DND-41 (cell line): ENCODE measurements at regions not wholly inside any gene's neighbourhood (a gene's known extent, or its start where the extent isn't known, plus 50 kb on each side); places are given as distances from the start of the nearest gene placed in this dataset.

Experiments used
- ATAC-seq: fragments of 200-7000 bp; cut with Tn5 transposase; 3 replicates; pipeline ENCODE4 v1.9.1; 2021; ENCODE audit warnings: low read depth; ENCODE audit not compliant: insufficient read depth
- DNase-seq: peaks from one replicate; pipeline ENCODE4 v3.0.0-alpha.2; 2020
- H2AFZ ChIP-seq: 2 replicates; pipeline ENCODE4 v1.6.0; 2012; ENCODE audit warnings: low read depth, low read length
- H3K27ac ChIP-seq: 2 replicates; pipeline ENCODE4 v1.5.1; 2012; ENCODE audit warnings: low read length, inconsistent platforms
- H3K27me3 ChIP-seq: fragments of 200-600 bp; sonication (generic); 2 replicates; pipeline ENCODE4 v1.6.0; 2012; ENCODE audit warnings: low read length, mild to moderate bottlenecking, inconsistent platforms; ENCODE audit not compliant: insufficient read depth, poor library complexity
- H3K36me3 ChIP-seq: 2 replicates; pipeline ENCODE4 v1.5.1; 2012; ENCODE audit warnings: low read length, inconsistent platforms; ENCODE audit not compliant: insufficient read depth
- H3K4me1 ChIP-seq: 2 replicates; pipeline ENCODE4 v1.5.1; 2012; ENCODE audit warnings: mild to moderate bottlenecking, low read length; ENCODE audit not compliant: insufficient read depth
- H3K4me2 ChIP-seq: 2 replicates; pipeline ENCODE4 v1.6.0; 2012; ENCODE audit warnings: mild to moderate bottlenecking, moderate library complexity, low read length, inconsistent platforms; ENCODE audit not compliant: insufficient read depth
- H3K4me3 ChIP-seq, 2 experiments: fragments of 200-600 bp in 1 of 2; shearing (Covaris generic) in 1 of 2; 2 replicates each; pipeline ENCODE4 v1.5.1; 2012 to 2016; ENCODE audit warnings: inconsistent platforms in 2 of 2, low read length in 2 of 2, mild to moderate bottlenecking in 2 of 2, low read depth in 1 of 2, moderate library complexity in 1 of 2
- H3K79me2 ChIP-seq: 2 replicates; pipeline ENCODE4 v1.6.0; 2012; ENCODE audit warnings: low read length, inconsistent platforms; ENCODE audit not compliant: insufficient read depth
- H3K9ac ChIP-seq: 2 replicates; pipeline ENCODE4 v1.6.0; 2012; ENCODE audit warnings: low read depth, mild to moderate bottlenecking, inconsistent platforms, low read length, moderate library complexity
- H3K9me3 ChIP-seq: 2 replicates; pipeline ENCODE4 v1.5.1; 2012; ENCODE audit warnings: low read length, moderate library complexity, mild to moderate bottlenecking, inconsistent platforms; ENCODE audit not compliant: insufficient read depth, severe bottlenecking
- H4K20me1 ChIP-seq: 2 replicates; pipeline ENCODE4 v1.6.0; 2012; ENCODE audit warnings: low read length; ENCODE audit not compliant: insufficient read depth
- EZH2 ChIP-seq: IDR thresholded peaks from 3 replicates; pipeline ENCODE4 v1.6.1; 2012; ENCODE audit warnings: borderline replicate concordance, low read depth, mild to moderate bottlenecking, moderate library complexity, low read length, inconsistent platforms; ENCODE audit not compliant: severe bottlenecking
- TF ChIP-seq, protein P1 (sequence below): IDR thresholded peaks from 2 replicates; pipeline ENCODE4 v1.5.1; 2012; ENCODE audit warnings: borderline replicate concordance, low read length, moderate library complexity, mild to moderate bottlenecking; ENCODE audit not compliant: poor library complexity, severe bottlenecking; ENCODE audit errors: extremely low read depth

DNA sequence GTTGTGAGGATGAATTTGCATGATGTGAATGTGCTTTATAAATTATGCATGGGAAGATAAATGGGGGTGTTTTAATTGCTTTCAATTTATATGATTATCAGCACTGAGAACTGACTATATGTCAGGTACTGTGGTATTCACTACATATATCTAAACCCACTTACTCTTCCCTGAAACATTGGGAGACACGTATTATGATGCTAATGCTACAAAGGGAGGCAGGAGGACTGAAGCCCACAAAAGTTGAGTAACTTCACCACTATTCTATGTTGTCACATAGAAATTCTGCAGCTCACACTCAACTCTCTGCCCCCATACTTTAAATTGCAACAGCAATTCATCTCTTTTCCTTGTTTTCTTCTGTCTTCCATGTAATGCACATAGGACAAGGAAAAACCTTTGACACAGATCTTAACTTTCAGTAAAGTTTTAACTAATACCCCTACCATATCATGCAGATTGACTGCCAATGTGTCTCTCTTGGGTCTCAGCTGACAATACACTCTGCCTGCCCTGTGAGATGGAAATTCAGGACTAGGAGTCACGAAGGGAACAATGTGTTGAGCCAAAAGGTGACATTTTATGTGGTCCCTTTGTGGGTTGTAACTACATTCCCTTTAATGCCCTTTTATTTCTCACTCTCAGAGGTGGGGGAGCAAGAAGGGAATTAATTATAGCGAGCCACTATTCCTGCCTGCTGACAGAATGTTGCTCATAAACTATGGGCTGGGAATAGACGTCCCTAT is 691.0 kb upstream of the SORCS1 start:
- peaks cover 2% of the 10 kb centered on the region for H3K9me3 ChIP-seq
- no peaks in the 10 kb centered on the region for H3K27me3 ChIP-seq
- TF ChIP-seq, protein P1, sequence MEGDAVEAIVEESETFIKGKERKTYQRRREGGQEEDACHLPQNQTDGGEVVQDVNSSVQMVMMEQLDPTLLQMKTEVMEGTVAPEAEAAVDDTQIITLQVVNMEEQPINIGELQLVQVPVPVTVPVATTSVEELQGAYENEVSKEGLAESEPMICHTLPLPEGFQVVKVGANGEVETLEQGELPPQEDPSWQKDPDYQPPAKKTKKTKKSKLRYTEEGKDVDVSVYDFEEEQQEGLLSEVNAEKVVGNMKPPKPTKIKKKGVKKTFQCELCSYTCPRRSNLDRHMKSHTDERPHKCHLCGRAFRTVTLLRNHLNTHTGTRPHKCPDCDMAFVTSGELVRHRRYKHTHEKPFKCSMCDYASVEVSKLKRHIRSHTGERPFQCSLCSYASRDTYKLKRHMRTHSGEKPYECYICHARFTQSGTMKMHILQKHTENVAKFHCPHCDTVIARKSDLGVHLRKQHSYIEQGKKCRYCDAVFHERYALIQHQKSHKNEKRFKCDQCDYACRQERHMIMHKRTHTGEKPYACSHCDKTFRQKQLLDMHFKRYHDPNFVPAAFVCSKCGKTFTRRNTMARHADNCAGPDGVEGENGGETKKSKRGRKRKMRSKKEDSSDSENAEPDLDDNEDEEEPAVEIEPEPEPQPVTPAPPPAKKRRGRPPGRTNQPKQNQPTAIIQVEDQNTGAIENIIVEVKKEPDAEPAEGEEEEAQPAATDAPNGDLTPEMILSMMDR: no peak
- TF ChIP-seq EZH2: no peak
- no peaks in the 10 kb centered on the region for H3K36me3 ChIP-seq
- no peak overlapping the region for H2AFZ ChIP-seq
- DNase-seq (no peak), ATAC-seq (no peak)
- no peaks in the 10 kb centered on the region for H3K4me1 ChIP-seq
- no peaks in the 10 kb centered on the region for H4K20me1 ChIP-seq
- no peak overlapping the region for H3K9ac ChIP-seq
- no peak overlapping the region for H3K27ac ChIP-seq
- H3K4me2 ChIP-seq: no peak overlapping the region
- H3K4me3 ChIP-seq: no peak overlapping the region
- H3K79me2 ChIP-seq: no peaks in the 10 kb centered on the region

DNA sequence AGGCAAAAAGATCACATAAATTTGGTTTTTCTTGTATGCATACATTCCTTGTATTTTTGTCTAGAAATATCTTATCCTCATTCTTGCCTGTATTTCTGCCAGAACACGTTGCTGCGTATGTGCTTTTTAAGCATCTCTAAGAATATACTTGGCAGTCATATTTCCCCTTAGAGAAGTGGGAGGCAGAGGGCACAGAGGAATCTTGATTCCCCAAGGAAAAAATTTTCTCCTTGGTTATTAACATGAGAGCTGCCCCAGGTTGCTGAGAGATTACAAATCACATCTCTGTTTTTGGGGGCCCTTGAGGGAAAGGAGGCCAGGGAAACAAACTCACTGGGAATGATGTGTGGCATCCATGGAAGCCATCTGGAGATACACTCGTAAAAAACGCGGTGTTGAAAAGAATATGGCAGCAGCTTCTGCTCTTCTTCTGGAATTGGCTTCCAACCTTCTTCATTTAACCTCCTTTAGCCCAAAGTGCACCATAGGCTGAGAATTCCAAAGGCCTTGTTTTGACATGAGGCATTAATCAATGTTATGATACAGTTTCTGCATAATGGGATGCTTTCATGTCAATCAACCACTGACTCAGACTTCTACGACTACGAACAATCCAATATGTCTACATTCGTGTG is 684.3 kb upstream of the SORCS1 start:
- no peak overlapping the region for H3K27ac ChIP-seq
- no peak overlapping the region for H3K4me3 ChIP-seq
- DNase-seq: no peak
- no peak overlapping the region for H3K4me2 ChIP-seq
- no peak for ATAC-seq
- H2AFZ ChIP-seq: no peak overlapping the region
- H3K79me2 ChIP-seq: no peaks in the 10 kb centered on the region
- no peaks in the 10 kb centered on the region for H3K4me1 ChIP-seq
- TF ChIP-seq EZH2: no peak
- TF ChIP-seq, protein P1: no peak
- H3K9me3 ChIP-seq: no peaks in the 10 kb centered on the region
- no peaks in the 10 kb centered on the region for H4K20me1 ChIP-seq
- H3K36me3 ChIP-seq: no peaks in the 10 kb centered on the region
- no peaks in the 10 kb centered on the region for H3K27me3 ChIP-seq
- H3K9ac ChIP-seq: no peak overlapping the region

DNA sequence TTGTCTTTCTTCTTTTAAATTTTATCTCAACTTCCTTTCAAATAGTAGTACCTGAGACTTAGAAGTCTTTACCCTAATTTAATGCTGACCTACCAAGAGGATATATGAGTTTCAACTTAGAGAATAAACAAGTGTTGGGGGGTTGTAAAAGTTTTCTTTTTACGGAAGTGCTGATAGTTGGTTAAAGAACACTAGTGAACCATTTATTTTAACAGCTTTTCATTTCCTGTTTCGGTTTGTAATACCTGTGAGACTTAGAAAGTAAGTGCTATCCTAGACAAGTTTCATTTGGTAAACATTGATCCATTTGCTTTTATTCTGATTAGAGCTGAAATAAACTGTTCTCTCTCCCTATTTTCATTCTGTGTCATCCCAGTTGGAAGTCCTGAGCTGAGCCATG is 683.1 kb upstream of the SORCS1 start:
- H3K27me3 ChIP-seq: no peaks in the 10 kb centered on the region
- no peak overlapping the region for H3K9ac ChIP-seq
- H3K4me2 ChIP-seq: no peak overlapping the region
- H3K4me3 ChIP-seq: no peak overlapping the region
- ATAC-seq: no peak
- no peak for DNase-seq
- H3K9me3 ChIP-seq: no peaks in the 10 kb centered on the region
- no peaks in the 10 kb centered on the region for H3K4me1 ChIP-seq
- H3K27ac ChIP-seq: no peak overlapping the region
- H3K36me3 ChIP-seq: no peaks in the 10 kb centered on the region
- H4K20me1 ChIP-seq: no peaks in the 10 kb centered on the region
- H2AFZ ChIP-seq: no peak overlapping the region
- TF ChIP-seq, protein P1: no peak
- no peak for TF ChIP-seq EZH2
- H3K79me2 ChIP-seq: no peaks in the 10 kb centered on the region
